ENCODE measurements at regions not wholly inside any gene's neighbourhood (a gene's known extent, or its start where the extent isn't known, plus 50 kb on each side); places are given as distances from the start of the nearest gene placed in this dataset.

DNA sequence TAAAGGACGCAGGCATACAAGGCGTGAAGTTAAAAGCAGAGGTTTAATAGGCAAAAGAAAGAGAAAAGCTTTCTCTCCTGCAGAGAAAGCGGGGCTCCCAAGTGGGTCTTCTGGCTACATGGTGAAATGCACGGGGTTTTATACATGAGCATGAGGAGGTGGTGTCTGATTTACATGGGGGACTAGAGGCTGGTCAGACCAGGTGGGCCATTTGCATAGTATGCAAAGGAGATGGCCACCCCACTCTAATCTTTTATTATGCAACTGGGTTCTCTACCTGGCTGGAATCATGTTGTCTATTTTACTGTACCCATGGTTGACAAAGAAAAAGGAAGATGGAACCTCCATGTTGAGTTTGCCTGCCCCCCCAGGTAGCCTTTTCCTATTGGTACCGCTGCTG is 356.2 kb downstream of the KCNJ3 start:
- TF ChIP-seq, protein P1, sequence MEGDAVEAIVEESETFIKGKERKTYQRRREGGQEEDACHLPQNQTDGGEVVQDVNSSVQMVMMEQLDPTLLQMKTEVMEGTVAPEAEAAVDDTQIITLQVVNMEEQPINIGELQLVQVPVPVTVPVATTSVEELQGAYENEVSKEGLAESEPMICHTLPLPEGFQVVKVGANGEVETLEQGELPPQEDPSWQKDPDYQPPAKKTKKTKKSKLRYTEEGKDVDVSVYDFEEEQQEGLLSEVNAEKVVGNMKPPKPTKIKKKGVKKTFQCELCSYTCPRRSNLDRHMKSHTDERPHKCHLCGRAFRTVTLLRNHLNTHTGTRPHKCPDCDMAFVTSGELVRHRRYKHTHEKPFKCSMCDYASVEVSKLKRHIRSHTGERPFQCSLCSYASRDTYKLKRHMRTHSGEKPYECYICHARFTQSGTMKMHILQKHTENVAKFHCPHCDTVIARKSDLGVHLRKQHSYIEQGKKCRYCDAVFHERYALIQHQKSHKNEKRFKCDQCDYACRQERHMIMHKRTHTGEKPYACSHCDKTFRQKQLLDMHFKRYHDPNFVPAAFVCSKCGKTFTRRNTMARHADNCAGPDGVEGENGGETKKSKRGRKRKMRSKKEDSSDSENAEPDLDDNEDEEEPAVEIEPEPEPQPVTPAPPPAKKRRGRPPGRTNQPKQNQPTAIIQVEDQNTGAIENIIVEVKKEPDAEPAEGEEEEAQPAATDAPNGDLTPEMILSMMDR (IDR thresholded peaks at IDR 0.05), result no peak
- DNase-seq, result no peak
- H3K27ac Mint-ChIP-seq, result no peak overlapping the region
- H3K27me3 Mint-ChIP-seq (ENCODE audit: insufficient read depth), result no peaks in the 10 kb centered on the region
- no peak overlapping the region for H3K4me3 Mint-ChIP-seq
- peaks cover 6% of the 10 kb centered on the region; the same call in 1 of the 2 replicates for H3K36me3 Mint-ChIP-seq (ENCODE audit: low read depth)
- peaks cover 42% of the 10 kb centered on the region for H3K9me3 Mint-ChIP-seq
- no peaks in the 10 kb centered on the region for H3K4me1 Mint-ChIP-seq (ENCODE audit: low read depth)

DNA sequence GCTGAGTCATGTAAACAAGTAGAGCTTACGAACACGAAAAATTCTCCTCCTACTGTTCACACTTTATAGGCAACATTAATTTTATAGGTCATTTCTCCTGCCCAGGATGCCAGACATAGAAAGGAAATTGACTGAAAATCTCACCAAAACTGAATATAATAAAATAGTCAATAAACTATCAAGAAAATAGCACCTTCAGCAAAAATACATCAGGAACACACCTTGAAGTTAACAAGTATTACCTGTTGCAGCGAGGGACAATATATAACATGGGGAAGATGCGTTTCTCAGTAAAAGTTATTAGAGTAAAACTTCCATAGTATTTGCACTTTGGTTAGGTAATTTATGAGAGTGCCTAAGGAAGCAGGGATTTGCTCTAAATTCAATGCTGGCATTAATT is 344.6 kb downstream of the KCNJ3 start:
- DNase-seq, result no peak
- Mint-ChIP-seq H3K4me1 (ENCODE audit: low read depth) (no peaks in the 10 kb centered on the region), H3K4me3 (no peak overlapping the region), H3K9me3 (peaks cover 32% of the 10 kb centered on the region), H3K36me3 (ENCODE audit: low read depth) (no peaks in the 10 kb centered on the region), H3K27ac (no peak overlapping the region), H3K27me3 (ENCODE audit: insufficient read depth) (no peaks in the 10 kb centered on the region)
- TF ChIP-seq, protein P1 (IDR thresholded peaks at IDR 0.05), result no peak

DNA sequence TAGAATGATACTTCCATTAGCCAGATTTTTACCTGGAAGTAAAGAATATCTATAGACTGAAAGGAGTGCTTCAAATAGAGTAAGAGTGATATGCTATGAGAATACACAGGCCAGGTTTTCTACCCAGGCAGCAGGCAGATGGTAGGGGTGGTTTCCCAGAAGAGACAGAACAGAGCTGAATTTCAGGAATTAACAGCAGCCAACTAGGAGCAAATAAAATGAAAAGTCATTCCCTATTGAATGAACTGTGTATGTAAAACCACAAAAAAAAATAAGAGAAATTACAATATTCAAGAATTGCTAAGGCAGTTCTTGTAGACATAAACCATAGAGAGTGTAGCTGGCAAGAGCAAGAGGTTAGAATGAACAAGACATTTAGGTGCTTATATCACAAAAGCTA is 336.8 kb downstream of the KCNJ3 start:
- H3K36me3 Mint-ChIP-seq (ENCODE audit: low read depth), result no peaks in the 10 kb centered on the region
- TF ChIP-seq, protein P1 (IDR thresholded peaks at IDR 0.05), result no peak
- H3K27ac Mint-ChIP-seq, result no peak overlapping the region
- peaks cover 47% of the 10 kb centered on the region for H3K9me3 Mint-ChIP-seq
- DNase-seq, result no peak
- H3K4me1 Mint-ChIP-seq (ENCODE audit: low read depth), result no peaks in the 10 kb centered on the region
- H3K4me3 Mint-ChIP-seq, result no peak overlapping the region
- H3K27me3 Mint-ChIP-seq (ENCODE audit: insufficient read depth), result no peaks in the 10 kb centered on the region

DNA sequence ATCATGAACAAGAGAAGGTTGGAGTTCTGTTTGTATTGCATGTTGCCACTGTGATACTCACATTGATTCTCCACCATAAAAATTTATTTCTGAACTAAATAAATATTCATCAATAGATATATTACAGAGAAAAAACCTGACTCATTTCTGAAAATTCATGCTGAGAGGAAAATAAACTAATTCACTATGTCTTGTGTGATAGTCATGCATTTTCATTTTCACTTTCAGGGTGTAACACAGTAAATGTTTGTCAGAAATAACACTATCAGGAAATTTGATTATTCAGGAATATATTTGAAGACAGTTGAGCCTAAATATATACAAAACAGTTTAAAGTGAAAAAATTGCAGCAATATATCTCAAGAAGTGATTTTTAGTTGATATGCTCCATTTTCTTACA is 335.2 kb downstream of the KCNJ3 start:
- Mint-ChIP-seq H3K27me3 (ENCODE audit: insufficient read depth) (no peaks in the 10 kb centered on the region), H3K36me3 (ENCODE audit: low read depth) (no peaks in the 10 kb centered on the region), H3K27ac (no peak overlapping the region), H3K4me3 (no peak overlapping the region), H3K4me1 (ENCODE audit: low read depth) (no peaks in the 10 kb centered on the region), H3K9me3 (peaks cover 50% of the 10 kb centered on the region)
- no peak for DNase-seq
- TF ChIP-seq, protein P1 (IDR thresholded peaks at IDR 0.05), result no peak

DNA sequence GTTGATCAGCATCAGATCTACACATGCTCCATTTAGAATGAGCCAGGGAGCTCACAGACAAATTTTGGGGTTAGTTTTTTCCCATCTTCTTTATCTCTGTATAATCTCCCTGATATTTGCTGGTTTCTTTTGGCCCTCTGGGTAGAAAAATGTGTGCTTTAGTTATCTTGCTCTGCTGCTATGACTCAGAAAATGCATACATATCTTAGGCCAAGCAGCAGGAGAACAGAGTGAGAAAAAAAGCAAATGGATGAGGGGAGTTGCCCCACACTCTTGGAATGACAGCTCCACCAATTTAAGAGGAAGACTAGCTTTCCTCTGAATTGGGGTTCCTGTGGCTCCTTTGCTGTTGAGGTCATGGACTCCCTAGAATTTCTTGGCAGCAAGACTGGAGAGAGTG is 331.8 kb downstream of the KCNJ3 start:
- Mint-ChIP-seq H3K9me3 (peaks cover 41% of the 10 kb centered on the region), H3K4me3 (no peak overlapping the region), H3K4me1 (ENCODE audit: low read depth) (no peaks in the 10 kb centered on the region), H3K36me3 (ENCODE audit: low read depth) (peaks cover 1% of the 10 kb centered on the region; the same call in 1 of the 2 replicates), H3K27ac (no peak overlapping the region), H3K27me3 (ENCODE audit: insufficient read depth) (no peaks in the 10 kb centered on the region)
- DNase-seq, result no peak
- TF ChIP-seq, protein P1 (IDR thresholded peaks at IDR 0.05), result no peak

DNA sequence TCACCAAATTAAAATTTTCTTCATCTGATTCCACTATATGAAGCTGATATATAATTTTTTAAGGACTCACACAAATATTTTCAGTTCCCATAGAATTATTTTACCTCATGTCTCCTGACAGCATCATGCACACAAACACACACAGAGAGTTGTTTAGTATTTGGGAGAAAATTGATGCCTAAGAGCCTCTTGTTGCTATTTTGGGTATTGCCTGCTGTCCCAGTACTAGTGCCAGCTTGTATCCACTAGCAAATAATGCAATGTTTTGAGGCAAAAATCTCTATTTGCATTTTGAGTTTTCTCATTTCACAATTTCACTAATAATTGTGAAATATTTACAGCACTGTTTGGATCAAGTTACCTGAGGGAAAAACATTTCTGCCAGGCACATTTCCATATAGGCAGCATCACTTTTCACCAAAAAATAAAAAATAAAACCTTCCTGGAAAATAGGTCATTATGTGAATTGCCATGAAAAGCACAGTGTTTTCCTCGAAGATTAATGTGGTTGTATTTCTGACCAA is 328.2 kb downstream of the KCNJ3 start:
- no peak for DNase-seq

More for the DNA sequence above, 328.2 kb downstream of the KCNJ3 start:
- H3K36me3 Mint-ChIP-seq (ENCODE audit: low read depth), result peaks cover 4% of the 10 kb centered on the region; the same call in 1 of the 2 replicates
- no peaks in the 10 kb centered on the region for H3K27me3 Mint-ChIP-seq (ENCODE audit: insufficient read depth)
- H3K9me3 Mint-ChIP-seq, result peaks cover 31% of the 10 kb centered on the region
- no peak overlapping the region for H3K4me3 Mint-ChIP-seq
- H3K4me1 Mint-ChIP-seq (ENCODE audit: low read depth), result no peaks in the 10 kb centered on the region
- H3K27ac Mint-ChIP-seq, result no peak overlapping the region
- TF ChIP-seq, protein P1 (IDR thresholded peaks at IDR 0.05), result no peak
